HG03025 (cell line): ENCODE measurements at regions not wholly inside any gene's neighbourhood (a gene's known extent, or its start where the extent isn't known, plus 50 kb on each side); places are given as distances from the start of the nearest gene placed in this dataset.

Experiments
- ATAC-seq: cut with Tn5 transposase; IDR thresholded peaks from one replicate; pipeline ENCODE4 v1.9.1; 2021; ENCODE audit warnings: mild to moderate bottlenecking, moderate library complexity; ENCODE audit not compliant: unreplicated experiment, low FRiP score

DNA sequence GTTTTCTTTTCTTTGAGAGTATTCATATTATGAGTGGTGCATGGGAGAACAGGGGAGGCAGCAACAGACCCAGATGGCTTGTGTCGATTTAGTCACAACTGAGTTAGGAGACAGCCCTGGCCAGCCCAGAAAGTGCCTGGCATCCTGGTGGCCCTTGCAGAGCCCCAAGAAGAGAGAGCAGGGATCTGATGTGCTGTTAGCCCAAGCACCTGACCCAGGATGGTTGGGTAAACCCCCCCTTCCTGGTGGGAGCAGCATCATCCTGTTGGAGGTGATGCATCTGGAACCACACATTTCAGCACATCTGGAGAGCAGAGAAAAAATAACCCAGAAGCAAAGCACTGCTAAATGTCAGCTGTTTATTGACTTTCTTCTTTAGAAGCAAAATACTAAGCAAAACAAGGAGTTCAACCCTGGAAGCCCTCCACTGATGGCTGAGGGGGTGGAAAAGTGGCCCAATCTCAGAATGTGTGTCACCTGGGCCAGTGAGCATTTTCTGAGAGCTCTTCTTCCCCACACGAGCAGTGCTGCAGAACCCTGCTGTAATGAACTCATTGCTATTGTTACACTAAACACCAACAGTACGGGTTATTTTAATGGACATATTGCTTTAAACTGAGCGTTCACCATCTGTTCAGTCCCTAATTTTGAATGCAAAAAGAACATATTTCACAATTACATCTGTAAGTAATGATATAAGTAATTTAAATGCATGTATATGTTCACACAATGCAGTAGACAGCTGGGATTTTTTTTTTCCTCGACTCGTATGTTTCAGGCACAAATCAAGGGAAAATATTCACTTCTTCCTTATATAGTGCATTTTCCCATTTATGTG, 100.6 kb upstream of the SMIM21 start:
- ATAC-seq = no peak

DNA sequence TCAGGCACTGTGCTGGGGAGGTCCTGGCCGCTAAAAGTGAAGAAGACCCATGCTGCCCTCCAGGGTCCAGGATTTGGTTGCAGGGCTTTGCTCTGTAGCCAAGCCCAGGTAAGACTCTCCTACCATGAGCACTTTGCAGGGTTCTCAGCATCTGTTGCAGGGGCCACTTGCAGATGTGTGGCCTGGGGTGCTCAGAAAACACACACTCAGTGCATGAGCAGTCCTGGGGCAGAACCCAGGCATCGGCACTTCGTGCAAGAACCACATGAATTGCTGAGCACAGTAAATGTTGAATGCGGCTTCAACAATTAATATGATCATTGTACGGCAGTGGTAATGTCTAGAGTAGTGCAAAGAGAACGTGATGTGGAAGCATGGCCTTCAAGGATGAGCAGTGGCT, 98.5 kb upstream of the SMIM21 start:
- ATAC-seq = no peak

DNA sequence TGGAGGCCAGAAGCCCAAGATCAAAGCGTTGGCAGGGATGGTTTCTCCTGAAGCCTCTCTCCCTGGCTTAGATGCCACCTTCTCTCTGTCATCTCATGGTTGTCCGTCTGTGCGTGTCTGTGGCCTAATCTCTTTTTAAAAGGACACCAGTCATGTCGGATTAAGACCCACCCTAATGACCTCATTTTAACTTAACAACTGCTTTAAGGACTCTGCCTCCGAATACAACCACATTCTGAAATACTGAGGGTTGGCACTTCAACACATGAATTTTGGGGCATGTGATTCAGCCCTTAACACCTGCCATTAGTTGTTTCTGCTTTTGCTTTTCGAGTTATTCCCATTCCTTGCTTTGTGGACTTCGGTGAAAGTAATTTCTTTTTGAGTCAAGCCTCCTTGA, 97.8 kb upstream of the SMIM21 start:
- no peak for ATAC-seq

DNA sequence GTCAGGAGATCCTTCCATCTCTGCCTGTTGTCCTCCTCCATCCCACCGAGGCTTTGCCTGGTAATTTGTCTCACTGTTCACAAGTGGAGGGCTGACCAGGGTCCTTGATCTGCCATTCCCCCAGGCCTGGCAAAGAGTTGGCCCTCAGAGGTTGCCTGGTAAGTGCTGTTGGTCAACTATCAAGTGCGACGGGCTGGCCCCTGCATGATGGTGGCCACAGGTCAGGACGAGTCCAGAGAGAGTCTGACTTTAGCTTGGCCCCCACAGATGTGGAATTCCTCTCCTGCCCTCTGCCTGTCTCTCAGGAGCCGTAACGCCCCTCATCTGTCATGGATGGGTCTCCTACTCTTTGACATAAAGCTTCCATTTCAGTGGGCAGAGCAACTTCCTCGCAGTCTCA, 97.3 kb upstream of the SMIM21 start:
- ATAC-seq = no peak

DNA sequence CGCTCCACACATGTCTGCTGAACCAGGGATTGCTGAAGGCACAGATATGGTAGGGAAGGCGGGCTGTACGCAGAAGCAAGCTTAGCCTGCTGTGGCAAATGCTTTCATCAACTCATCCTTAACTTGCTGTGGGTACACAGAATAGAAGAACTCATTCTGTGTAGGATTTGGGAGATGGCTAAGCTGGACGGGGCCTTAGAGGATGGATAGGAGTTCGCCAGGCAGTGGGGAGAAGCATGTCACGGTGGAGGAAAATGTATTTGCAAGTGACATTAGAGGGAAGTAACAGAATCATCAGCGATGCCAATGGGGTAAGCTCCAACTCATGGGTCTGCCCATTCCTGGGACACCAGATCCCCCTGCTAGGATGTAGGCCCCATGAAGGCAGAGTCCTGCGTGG, 96.7 kb upstream of the SMIM21 start:
- no peak for ATAC-seq

DNA sequence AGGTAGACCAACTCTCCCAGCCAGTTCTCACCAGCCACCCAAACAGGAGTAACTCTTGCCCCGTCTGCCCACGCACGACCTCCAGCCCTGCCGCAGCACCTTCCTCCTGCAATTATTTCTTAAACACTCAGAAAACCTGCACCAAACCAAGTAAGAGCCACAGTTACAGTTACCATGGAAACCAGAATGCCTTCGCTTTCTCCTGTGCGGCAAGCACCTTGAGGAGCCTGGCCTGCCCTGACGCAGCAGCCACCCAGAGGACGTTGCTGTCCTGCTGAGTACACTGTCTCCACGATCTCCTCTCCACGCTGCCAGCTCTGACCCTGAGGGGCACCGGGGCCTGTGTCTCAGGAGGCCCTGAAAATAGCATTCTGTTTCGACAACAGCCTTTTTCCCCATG, 94.3 kb upstream of the SMIM21 start:
- ATAC-seq = no peak

DNA sequence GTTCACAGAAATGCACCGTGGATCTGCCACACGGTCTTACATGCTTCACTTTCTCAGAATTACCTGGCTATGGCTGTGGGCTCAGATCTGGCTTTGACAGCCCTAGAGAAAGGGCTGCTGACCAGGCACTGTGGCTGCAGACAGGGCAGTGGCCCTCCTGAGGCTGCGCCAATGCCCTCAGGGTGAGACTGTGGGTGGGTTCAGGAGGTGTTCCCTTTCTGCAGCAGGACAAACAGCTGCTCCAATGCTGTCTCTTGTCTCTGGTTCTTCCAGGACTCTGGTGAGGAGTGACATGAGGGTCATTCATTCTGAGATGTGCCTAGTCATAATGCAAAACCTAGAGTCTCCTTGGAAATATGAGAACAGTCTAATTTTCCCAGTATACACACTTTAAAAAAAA, 90.5 kb upstream of the SMIM21 start:
- no peak for ATAC-seq

DNA sequence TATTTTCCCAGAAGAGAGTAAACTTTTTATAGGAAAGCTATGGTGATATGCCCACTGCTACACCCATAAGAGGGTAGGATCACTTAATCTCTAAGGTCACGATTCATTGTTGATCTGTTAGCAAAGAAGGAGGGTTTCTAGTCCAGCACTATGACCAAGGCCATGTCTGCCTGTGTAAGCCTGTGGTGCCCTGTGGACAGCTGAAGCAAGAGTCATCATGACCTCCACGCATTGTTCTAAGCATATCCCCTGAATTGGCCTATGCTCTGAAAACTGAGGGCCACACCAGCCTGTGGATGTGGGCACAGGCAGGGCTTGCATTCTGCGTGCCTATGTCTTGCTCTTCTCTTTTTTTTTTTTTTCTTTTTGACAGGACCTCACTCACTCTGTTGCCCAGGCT, 89.8 kb upstream of the SMIM21 start:
- ATAC-seq = no peak

DNA sequence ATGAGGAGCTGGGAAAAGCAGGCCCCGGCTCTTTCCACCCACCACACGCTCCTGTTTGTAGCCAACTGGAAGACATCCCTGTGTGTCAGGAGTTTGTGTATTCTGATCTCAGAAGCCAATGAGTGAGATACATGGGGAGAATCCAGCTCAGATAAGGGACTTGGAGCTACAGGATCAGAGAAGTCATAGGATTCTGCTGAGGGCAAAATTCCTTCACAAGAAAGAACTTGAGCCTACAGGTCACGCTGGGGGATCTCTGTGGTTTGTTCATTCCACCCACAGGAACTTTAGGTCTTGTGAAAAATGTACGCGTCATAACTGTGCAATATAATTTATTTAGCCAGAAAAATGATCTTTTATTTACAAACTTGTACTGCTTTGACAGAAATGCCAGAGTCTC, 80.1 kb upstream of the SMIM21 start:
- no peak for ATAC-seq

DNA sequence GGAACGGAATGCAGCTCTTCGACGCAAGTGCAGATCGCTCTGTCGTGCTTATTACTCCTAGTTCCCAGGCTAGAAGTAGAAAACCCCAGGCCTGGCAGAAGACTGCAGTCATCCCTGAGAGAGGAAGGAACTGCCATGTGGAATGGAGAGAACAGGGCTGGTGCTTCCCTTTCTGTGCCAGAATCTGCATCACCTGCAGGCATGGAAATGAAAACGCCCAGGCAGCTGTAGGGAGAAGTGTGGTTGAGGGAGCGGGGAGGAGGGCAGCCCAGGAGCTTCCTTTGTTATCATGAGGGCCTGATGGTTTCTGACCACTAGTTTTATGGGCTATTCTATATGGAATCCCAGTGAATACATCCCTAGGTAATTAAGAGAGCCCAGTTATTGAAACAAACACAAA, 79.4 kb upstream of the SMIM21 start:
- ATAC-seq = no peak

DNA sequence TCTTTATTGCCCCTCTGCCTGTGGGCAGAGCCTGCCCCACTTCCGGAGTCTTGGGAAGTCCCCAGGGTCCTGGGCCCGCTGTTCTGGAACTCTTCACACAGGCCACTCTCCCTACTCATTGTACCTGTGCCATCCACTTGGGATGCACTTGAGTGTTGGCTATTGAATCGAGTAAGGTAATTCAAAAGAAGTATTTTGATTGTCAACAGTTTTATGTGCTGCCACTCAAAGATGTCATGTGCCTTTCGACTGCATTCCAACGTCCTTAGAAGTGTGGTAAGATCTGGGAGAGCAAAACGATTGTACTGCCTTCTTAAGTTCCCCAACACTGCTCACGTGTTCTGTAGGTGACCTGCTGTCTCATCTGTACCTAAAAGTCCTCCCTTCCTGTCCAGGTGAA, 77.0 kb upstream of the SMIM21 start:
- no peak for ATAC-seq

DNA sequence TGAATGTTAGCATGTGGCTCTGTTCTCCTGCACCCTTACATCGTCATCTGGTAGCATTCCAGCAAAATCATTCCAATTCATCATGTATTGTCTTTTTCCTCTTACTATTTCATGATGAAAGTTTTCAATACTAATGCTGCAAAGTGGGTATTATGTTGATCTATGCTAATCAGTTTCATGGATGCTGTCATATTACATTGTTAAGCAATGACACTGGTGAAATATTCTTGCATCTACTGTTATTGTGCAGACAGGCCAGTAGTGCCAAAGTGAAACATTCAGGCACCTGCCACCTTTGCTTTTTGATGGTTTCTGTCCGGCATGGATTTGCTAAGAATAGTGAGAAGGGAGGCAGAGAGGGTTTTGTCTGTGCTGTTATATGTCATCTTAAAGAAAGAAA, 76.1 kb upstream of the SMIM21 start:
- no peak for ATAC-seq

DNA sequence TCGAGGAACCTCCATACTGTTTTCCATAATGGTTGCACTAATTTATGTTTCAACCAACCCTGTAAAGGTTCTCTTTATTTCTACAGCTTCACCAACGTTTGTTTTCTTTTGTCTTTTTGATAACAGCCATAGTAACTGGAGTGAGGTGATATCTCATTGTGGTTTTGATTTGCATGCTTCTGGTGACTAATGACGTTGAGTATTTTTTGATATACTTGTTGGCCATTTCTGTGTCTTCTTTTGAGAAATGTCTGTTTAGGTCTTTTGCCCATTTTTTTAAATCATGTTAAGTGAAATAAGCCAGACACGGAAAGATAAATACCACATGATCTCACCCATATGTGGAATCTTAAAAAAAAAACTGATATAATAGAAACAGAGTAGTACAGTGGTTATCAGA, 74.8 kb upstream of the SMIM21 start:
- no peak for ATAC-seq

DNA sequence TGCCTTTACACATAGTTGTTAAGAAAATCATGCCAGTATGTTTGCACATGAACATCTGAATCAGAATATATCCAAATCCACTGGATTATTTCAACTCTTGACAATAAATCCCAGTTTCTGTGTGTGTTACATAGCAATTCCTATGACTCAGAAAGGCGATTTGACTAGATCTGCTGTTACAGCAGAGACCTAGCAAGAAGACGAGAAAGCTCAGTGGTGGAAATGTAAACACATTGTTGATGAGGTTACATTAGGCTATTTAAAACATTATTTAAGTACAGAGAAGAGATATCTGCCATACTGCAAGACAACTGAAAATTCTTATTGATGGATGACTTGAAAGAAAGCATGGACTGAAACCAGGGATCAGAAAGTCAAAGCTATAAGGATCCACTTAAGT, 73.0 kb upstream of the SMIM21 start:
- no peak for ATAC-seq

DNA sequence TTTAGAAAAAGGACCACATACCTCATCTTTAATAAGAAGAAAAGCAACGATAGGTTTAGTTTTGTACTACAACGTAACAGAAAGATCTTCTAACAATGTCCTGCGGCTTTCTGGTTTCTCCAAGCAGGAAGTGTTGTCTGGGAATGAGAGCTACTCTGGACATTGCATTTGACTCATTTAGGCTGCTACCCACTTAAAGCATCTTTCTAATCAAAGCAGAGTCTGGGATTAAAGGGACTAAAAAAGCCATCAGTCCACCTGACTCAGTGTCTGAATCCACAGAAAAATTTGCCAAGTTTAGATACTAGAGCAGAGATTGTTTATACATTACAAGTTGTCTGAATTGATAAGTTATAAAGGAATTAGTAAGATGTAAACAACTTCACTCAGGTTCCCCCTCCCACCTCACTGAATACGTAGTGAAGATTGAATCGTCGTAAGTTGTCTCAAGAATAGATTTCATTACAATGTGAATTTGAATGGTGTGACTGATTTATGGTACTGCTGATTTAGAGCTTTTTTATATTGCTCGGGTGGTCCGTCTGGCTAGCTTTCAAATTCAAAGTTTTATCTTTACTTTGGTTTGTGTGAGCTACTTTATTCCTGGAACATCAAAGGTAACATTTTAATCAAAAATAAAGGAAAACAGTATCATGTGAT, 70.2 kb upstream of the SMIM21 start:
- ATAC-seq = no peak

DNA sequence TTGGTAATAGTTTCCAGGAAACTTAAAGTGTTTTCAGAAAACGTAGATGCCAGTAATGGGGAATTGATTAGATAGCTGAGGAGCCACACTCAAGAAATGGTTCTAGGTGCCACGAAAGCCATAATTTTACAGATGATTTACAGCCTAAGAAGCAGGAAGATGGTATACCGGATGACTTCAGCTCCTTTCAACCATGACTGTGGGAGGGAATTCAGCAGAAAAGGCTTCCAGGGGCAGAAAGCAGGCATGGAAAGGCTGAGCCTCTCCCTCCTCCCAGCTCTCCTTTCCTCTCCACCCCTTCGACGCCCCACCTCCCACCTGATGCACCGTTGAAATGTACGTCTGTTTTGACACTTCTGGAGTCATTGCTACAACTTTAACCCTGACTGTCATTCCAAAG, 68.6 kb upstream of the SMIM21 start:
- no peak for ATAC-seq

DNA sequence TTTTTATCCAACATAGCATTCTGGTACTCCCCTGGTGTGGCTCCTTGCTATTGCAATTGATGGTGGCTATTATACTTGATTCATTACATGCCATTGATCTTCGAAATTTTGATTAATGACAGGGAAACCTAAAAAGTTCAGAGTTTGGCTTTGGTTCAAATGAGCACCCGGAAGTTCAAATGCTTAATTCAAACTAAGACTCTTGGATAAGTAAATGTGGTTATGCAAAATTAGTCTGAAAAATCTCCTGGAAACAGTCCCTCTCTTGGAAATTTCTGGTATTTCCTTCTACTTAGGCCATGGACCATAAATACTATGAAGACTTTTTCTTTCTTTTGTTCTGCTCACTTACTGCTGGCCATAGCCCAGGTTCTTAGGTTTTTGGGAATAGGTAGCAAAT, 65.3 kb upstream of the SMIM21 start:
- no peak for ATAC-seq

DNA sequence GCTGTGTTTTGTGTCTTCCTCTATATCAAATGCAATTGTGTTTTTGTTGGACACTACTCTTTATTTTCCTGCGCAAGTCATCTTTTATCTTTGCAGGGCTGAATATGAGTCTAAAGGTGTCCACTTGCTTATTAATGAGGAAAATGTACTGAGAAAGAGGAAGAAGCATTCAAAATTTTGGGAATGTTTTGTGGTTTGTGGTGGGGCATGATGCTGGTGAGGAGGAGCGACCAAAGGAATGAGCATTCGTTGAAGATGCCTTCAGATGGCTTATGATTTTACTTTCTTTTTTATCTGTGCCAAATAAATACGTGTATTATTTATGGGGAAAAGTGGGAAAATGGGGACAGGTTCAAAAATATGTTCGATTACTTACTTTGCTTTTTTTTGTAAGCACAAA, 63.9 kb upstream of the SMIM21 start:
- no peak for ATAC-seq

DNA sequence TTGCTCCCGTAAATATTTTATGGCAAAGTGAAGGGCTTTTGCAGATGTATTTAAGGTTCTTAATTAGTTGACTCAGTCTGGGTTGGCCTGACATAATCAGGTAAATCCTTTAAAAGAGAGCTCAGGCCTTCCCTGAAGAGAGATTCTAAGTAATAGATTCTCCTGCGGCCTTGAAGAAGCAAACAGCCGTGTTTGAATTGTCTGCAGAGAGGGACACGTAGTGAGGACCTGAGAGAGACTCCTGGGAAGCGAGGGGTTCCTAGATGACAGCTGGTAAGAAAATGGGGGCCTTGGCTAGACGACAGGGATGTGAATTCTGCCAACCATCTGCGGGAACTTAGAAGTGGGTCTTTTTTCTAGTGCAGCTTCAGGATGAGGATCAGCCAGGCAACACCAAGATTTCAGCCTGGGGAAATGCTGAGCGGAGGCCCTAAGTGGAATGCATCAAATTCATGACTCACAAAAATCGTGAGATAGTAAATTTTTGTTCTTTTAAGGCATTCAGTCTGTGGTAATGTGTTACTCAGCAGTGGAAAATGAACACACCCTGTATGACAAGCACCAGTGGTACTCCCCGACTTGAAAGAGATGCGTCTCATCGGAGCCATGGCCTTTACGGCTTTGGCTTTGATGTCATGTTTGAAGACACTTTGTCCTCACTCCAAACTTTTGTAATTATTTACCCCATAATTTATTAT, 62.1 kb upstream of the SMIM21 start:
- ATAC-seq = no peak

DNA sequence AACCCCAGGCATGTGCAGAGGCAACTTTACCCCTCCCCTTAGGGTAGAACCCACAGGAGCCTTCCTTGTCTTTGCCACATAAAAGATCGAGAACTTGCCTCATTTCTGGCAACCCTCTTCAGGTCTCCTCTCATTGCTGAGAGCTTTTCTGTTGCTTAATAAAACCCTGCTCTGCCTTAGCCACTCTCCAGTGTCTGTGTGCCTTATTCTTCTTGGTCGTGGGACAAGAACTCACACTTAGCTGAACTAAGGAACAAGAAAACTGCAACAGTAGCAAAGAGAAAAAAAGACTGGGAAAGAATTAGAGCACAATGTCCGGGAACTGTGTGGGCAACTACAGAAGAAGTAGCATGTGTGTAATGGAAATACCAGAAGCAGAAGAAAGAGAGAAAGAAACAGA, 56.2 kb upstream of the SMIM21 start:
- no peak for ATAC-seq

DNA sequence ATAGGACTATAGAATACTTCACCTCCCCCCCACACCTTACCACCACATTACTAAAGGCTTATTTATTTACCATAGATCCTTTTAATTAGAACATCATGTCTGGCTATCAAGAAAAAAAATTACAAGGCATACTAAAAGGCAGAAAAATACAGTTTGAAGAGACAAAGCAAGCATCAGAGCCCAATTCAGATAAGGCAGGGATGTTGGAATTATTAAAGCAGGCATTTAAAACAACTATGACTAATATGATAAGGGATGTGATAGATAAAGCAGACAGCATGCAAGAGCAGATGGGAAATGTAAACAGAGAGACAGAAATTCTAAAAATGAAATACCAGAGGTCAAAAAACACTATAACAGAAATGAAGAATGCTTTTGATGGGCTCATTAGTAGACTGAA, 55.4 kb upstream of the SMIM21 start:
- ATAC-seq = no peak

DNA sequence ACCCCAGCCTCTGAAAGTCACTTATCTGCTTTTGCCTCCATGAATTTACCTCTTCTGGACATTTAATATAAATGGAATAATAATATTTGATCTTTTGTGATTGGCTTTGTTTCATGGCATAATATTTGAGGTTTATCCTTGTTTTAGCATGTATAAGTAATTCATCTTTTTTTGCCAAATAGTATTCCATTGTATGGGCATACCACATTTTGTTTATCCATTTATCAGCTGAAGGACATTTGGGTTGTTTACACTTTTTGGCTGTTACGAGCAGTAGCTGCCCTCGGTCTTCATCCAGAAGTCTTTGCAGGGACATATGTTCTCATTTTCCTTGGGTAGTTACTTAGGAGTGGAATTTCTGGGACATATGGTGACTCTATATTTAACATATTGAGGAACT, 53.0 kb upstream of the SMIM21 start:
- ATAC-seq = no peak
